ENCODE measurements at regions not wholly inside any gene's neighbourhood (a gene's known extent, or its start where the extent isn't known, plus 50 kb on each side); places are given as distances from the start of the nearest gene placed in this dataset.

- POLR2A ChIA-PET: no interaction called here
- CTCF ChIA-PET: no interaction called here
- H3K27me3 ChIP-seq (ENCODE audit: control insufficient read depth, insufficient read depth, low read length): no peaks in the 10 kb centered on the region
- DNase-seq (ENCODE audit: low read depth): no peak
- H3K36me3 ChIP-seq (ENCODE audit: control insufficient read depth, insufficient read depth, low read length): no peaks in the 10 kb centered on the region
- H3K4me3 ChIP-seq (ENCODE audit: low read depth, low read length): no peak overlapping the region
- TF ChIP-seq CTCF (IDR thresholded peaks at IDR 0.05; ENCODE audit: insufficient read depth, low read depth, low read length): no peak
Observed at GRCh38 chr22:48351376-48352085, 1476.1 kb downstream of the BRD1 start.

GRCh38 chr22:48350456-48350855 is 1477.2 kb downstream of the BRD1 start:
- Histone ChIP-seq H3K36me3 (ENCODE audit: control insufficient read depth, insufficient read depth, low read length) (no peaks in the 10 kb centered on the region), H3K27me3 (ENCODE audit: control insufficient read depth, insufficient read depth, low read length) (no peaks in the 10 kb centered on the region), H3K4me3 (ENCODE audit: low read depth, low read length) (no peak overlapping the region)
- TF ChIP-seq CTCF (IDR thresholded peaks at IDR 0.05; ENCODE audit: insufficient read depth, low read depth, low read length): no peak
- DNase-seq (ENCODE audit: low read depth): no peak
- POLR2A ChIA-PET: no interaction called here
- CTCF ChIA-PET: no interaction called here

GRCh38 chr22:48348855-48349254 is 1478.8 kb downstream of the BRD1 start:
- no peaks in the 10 kb centered on the region for H3K27me3 ChIP-seq (ENCODE audit: control insufficient read depth, insufficient read depth, low read length)
- no peak overlapping the region for H3K4me3 ChIP-seq (ENCODE audit: low read depth, low read length)
- CTCF ChIA-PET: no interaction called here
- POLR2A ChIA-PET: no interaction called here
- TF ChIP-seq CTCF (IDR thresholded peaks at IDR 0.05; ENCODE audit: insufficient read depth, low read depth, low read length): no peak
- no peak for DNase-seq (ENCODE audit: low read depth)
- H3K36me3 ChIP-seq (ENCODE audit: control insufficient read depth, insufficient read depth, low read length): no peaks in the 10 kb centered on the region

- TF ChIP-seq CTCF (IDR thresholded peaks at IDR 0.05; ENCODE audit: insufficient read depth, low read depth, low read length): no peak
- POLR2A ChIA-PET: no interaction called here
- no peak overlapping the region for H3K4me3 ChIP-seq (ENCODE audit: low read depth, low read length)
- CTCF ChIA-PET: no interaction called here
- no peaks in the 10 kb centered on the region for H3K36me3 ChIP-seq (ENCODE audit: control insufficient read depth, insufficient read depth, low read length)
- no peaks in the 10 kb centered on the region for H3K27me3 ChIP-seq (ENCODE audit: control insufficient read depth, insufficient read depth, low read length)
- no peak for DNase-seq (ENCODE audit: low read depth)
Observed at GRCh38 chr22:48347311-48347710, 1480.4 kb downstream of the BRD1 start.

GRCh38 chr22:48346911-48347310 is 1480.8 kb downstream of the BRD1 start:
- TF ChIP-seq CTCF (IDR thresholded peaks at IDR 0.05; ENCODE audit: insufficient read depth, low read depth, low read length): no peak
- CTCF ChIA-PET: no interaction called here
- Histone ChIP-seq H3K27me3 (ENCODE audit: control insufficient read depth, insufficient read depth, low read length) (no peaks in the 10 kb centered on the region), H3K36me3 (ENCODE audit: control insufficient read depth, insufficient read depth, low read length) (no peaks in the 10 kb centered on the region), H3K4me3 (ENCODE audit: low read depth, low read length) (no peak overlapping the region)
- POLR2A ChIA-PET: no interaction called here
- DNase-seq (ENCODE audit: low read depth): no peak

Measured in BJ (cell line).